GM18498 (cell line): ENCODE measurements at regions not wholly inside any gene's neighbourhood (a gene's known extent, or its start where the extent isn't known, plus 50 kb on each side); places are given as distances from the start of the nearest gene placed in this dataset.

Experiments used
- ATAC-seq: cut with Tn5 transposase; IDR thresholded peaks from one replicate; pipeline ENCODE4 v1.9.1; 2021; ENCODE audit warnings: mild to moderate bottlenecking, moderate library complexity; ENCODE audit not compliant: unreplicated experiment

- no peak for ATAC-seq
Observed at GRCh38 chr18:72692086-72692485, 147.9 kb upstream of the CBLN2 start.

GRCh38 chr18:72687736-72688135 lies 143.6 kb upstream of the CBLN2 start:
- no peak for ATAC-seq

GRCh38 chr18:72675394-72675793 lies 131.3 kb upstream of the CBLN2 start:
- no peak for ATAC-seq

GRCh38 chr18:72674710-72675109 lies 130.6 kb upstream of the CBLN2 start:
- ATAC-seq: peak; percentile 92

- no peak for ATAC-seq
Observed at GRCh38 chr18:72673242-72673641, 129.1 kb upstream of the CBLN2 start.

- peak; percentile 63 for ATAC-seq
Observed at GRCh38 chr18:72672364-72673184, 128.4 kb upstream of the CBLN2 start.

- ATAC-seq: no peak
Observed at GRCh38 chr18:72667932-72668331, 123.8 kb upstream of the CBLN2 start.

- ATAC-seq: peak; percentile 97
Observed at GRCh38 chr18:72652990-72653593, 109.0 kb upstream of the CBLN2 start.

GRCh38 chr18:72651033-72651432 lies 106.9 kb upstream of the CBLN2 start:
- ATAC-seq: no peak

- no peak for ATAC-seq
Observed at GRCh38 chr18:72648481-72648960, 104.4 kb upstream of the CBLN2 start.

GRCh38 chr18:72648079-72648478 lies 103.9 kb upstream of the CBLN2 start:
- ATAC-seq: no peak

GRCh38 chr18:72640557-72640956 lies 96.4 kb upstream of the CBLN2 start:
- no peak for ATAC-seq

GRCh38 chr18:72638376-72638775 lies 94.2 kb upstream of the CBLN2 start:
- no peak for ATAC-seq

- no peak for ATAC-seq
Observed at GRCh38 chr18:72637721-72638120, 93.6 kb upstream of the CBLN2 start.

GRCh38 chr18:72637299-72637698 lies 93.2 kb upstream of the CBLN2 start:
- no peak for ATAC-seq

- ATAC-seq: no peak
Observed at GRCh38 chr18:72636611-72637010, 92.5 kb upstream of the CBLN2 start.

GRCh38 chr18:72634500-72634899 lies 90.4 kb upstream of the CBLN2 start:
- no peak for ATAC-seq

GRCh38 chr18:72630991-72631390 lies 86.8 kb upstream of the CBLN2 start:
- ATAC-seq: no peak

GRCh38 chr18:72623444-72623843 lies 79.3 kb upstream of the CBLN2 start:
- no peak for ATAC-seq

GRCh38 chr18:72613534-72613930 lies 69.4 kb upstream of the CBLN2 start:
- no peak for ATAC-seq

GRCh38 chr18:72612894-72613533 lies 68.9 kb upstream of the CBLN2 start:
- ATAC-seq: peak; percentile 55

GRCh38 chr18:72605376-72605775 lies 61.2 kb upstream of the CBLN2 start:
- no peak for ATAC-seq
